AML-193 (cell line): ENCODE measurements at regions not wholly inside any gene's neighbourhood (a gene's known extent, or its start where the extent isn't known, plus 50 kb on each side); places are given as distances from the start of the nearest gene placed in this dataset.
A peak's percentile ranks its signal among the peaks of the same experiment; 100 is the strongest.

ENCODE experiments used
- DNase-seq, 2 experiments: peaks; one replicate each; lab custom pipeline; 2025; lab: John Stamatoyannopoulos, UW

DNA sequence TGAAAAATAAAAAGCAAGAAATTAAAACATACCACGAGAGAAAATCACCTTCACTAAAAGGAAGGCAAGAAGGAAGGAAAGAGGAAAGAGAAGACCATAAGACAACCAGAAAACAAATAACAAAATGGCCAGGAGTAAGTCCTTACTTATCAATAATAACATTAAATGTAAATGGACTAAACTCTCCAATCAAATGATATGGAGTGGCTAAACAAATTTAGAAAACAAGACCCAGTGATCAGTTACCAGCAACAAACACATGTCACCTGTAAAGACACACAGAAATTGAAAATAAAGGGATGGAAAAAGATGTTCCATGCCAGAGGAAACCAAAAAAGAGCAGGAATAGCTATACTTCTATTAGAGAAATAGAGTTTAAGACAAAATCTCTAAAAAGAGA is 85.0 kb upstream of the SLC38A4 start:
- DNase-seq, result no peak

DNA sequence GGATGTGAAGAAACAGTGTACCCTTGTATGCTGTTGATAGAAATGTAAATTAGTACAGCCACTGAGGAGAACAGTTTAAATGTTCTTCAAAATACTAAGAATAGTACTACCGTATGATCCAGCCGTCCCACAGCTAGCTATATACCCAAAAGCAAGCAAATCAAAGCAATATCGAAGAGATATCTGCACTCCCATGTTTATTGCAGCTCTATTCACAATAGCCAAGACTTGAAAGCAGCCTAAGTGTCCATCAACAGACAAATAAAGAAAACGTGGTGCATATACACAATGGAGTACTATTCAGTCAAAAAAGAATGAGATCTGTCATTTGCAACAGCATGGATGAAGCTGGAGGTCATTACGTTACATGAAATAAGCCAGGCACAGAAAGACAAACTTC is 88.5 kb upstream of the SLC38A4 start:
- DNase-seq, result no peak

DNA sequence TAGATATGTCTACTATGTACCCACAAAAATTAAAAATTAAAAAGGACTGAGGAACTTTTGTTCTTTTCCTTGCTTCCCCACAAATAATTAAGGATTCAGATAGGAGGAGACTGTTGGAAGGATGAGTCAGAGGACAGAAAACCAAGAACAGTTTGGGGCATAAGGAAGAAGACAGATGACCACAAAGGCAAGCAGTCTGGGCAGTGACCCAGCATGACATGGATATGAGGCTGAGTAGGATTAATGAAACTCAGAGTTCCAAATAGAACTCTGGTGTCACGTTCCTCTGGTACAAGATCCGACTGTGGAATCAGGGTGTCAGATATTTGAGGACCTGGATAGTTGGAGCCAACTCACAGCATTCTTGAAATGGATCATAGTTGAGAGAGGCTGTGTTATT is 89.3 kb upstream of the SLC38A4 start:
- no peak for DNase-seq

DNA sequence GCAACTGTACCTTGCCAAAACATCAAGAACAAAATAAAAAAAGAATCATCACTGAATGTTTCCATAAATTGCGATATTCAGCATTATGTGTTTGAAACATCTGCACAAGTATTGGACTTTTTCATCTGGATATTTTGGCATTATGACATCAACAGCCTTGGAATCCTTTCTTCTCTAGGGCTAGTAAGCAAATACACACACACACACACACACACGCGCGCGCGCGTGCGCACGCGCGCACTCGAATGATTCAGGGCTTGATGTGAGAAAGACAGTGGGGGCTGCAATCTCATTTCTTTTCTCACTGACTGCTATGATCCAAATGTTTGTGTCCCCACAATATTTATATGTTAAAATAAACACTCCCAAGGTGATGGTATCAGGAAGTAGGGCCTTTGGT is 90.0 kb upstream of the SLC38A4 start:
- DNase-seq, result no peak

DNA sequence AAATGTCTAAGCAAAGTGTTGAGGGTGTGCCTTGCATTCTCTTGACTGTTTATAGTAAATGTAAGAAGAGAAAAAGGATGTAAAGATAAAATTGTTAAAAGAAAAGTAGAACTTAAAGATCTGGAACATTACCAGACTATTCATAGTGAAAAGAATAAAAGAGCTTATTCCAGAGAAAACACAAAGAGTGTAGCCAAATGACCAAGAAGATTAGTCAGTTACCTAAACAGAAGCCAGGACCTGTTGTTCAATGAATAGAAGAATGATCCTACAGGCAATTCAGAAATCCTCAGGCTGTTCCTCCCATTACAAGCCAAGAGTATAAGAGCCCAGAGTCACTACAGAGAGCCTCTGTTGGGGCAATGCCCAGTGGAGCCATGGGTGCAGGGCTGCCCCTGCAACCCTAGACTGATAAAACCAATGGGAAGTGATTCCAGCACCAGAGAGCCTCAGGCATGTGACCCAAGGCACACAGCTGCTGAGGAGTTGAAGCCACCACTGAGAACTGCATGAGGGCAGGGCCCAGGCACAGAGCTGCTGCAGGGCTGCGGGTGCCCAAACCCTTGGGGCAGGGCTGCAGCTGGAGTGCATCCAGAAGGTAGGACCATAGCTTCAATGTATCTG is 91.1 kb upstream of the SLC38A4 start:
- no peak for DNase-seq

DNA sequence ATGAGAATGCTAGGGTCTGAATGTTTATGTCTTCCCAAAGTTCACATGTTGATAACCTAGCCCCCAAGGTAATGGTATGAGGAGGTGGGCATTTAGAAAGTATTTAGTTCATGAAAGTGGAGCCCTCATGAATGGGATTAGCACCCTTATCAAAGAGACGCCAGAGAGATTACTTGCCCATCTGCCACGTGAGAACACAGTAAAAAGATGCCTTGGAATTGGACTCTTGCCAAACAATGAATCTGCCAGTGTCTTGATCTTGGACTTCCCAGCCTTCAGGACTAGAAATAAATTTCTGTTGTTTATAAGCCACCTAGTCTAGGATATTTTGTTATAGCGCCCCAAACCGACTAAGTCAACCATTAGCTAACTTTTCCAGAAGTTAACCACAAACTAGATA is 92.0 kb upstream of the SLC38A4 start:
- no peak for DNase-seq

DNA sequence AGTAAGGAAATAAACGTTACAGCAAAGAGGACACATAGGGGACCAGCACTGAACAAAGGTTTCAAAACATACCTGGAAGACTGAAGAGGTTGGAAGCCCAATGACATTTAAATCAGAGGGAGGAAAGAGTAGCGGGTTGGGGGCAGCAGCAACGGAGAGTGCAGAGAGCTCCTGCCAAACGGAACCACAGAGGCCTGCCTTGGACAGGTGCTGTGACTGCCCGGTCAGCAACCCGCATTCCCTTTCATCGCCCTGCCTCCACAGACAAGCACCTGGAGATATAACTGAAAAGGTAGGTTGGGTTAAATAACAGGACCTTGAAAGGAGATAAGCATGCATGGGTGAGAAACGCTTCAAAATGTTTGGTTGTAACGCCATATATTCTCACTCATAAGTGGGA is 92.8 kb upstream of the SLC38A4 start:
- DNase-seq, result no peak

DNA sequence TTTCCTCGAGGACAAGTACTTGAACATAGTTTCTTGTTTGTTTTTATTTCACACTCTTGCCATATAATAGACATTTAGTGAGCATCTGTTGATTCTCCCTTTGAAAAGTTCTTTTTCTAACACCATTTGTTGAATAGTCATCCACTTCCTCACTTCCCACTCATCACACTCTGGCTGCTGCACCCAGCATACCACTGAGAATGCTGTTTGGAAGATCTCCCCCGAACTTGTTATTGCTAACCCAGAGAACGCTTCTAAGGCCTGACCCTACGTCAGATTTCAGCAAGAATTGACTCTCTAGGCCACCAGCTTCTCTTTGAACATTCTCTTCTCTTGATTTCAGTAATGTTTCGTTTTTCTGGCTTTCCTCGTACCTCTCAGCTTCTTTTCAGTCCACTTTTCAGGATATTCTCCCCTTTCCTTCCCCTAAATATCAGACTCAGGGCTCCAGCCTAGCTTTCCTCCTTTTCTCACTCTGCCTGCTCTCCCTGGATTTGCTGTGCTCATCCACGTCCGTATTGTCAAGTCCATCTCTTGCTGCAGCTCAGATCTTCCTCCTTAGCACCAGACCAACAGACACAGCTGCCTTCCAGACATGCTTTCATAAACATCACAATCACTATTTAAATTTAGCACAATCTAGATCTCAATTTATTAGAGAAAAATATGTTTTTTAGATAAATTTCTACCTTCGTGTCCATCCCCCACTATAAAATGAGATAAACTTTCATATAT is 94.0 kb upstream of the SLC38A4 start:
- DNase-seq, result no peak

DNA sequence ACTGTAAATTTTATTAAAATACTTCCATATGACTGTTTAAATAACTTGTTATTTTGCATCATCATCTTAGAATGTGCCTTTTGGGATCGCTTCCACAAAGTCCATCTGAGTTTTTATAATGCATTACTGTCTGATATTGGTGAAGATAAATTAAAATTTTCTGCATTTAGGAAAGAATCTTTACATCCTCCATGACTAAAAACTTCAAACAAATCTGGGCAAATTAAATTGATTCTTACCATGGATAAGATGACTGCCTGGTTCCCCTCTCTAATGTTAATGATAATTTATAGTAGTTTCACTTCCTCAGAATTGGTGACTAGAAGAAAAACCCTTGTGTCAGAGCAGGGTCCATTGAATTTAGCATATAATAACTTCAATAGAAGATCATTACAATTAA is 94.7 kb upstream of the SLC38A4 start:
- no peak for DNase-seq

DNA sequence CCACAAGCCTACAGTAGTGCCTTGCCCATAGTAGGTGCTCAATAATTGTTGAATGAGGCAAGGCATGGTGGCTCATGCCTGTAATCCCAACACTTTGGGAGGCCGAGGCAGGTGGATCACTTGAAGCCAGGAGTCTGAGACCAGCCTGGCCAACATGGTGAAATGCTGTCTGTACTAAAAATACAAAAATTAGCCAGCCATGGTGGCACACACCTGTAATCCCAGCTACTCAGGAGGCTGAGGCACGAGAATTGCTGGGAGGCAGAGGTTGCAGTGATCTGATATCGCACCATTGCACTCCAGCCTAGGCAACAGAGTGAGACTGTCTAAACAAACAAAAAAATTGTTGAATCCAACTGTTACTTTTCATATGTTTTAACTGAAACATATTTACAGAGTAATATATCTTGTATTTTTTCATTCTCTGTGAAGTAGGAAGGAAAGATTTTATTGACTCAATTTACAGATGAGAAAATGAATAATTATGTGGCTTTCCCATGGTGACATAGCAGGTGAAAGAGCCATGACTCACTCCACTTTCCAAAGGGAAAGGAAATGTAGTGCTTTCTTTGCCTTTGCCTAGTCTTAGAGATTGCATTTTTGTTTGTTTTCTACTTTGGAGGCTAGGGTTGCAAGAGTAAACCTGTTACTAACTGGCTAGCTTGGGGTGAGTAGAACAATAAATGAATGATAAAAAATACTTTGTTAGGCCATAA is 95.4 kb upstream of the SLC38A4 start:
- DNase-seq, result no peak

DNA sequence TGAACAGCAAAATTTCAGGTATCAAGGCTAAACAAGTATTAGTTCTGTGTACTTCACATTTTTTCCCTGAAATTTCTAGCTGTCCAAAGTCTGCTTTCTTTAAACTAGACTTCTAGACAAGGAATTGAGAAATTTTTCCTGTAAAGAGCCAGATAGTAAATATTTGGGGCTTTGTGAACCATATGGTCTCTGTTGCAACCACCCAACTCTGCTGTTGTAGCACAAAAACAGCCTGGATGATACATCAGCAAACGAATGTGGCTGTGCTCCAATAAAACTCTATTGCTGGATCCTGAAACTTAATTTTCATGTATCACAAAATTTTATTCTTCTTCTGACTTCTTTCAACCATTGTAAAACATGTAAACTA is 96.0 kb upstream of the SLC38A4 start:
- DNase-seq, result no peak

DNA sequence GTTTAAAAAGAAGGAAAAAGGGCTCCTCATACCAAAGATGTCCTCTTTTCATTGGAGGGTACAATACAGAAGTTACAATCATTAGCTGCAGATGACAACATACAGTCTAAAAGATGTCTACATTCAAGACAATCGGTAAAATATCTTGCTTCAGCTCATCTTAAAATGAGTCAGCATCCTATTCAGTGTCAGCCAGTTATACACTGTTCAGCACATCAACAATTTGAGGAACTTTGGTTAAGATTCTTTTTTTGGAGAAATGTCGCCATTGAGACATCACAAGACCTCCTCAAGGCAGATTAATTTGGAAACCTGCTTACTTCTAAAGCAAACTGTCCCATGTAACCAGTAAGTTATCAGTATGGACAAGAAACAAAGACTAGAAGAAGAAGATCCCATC is 100.7 kb upstream of the SLC38A4 start:
- no peak for DNase-seq

DNA sequence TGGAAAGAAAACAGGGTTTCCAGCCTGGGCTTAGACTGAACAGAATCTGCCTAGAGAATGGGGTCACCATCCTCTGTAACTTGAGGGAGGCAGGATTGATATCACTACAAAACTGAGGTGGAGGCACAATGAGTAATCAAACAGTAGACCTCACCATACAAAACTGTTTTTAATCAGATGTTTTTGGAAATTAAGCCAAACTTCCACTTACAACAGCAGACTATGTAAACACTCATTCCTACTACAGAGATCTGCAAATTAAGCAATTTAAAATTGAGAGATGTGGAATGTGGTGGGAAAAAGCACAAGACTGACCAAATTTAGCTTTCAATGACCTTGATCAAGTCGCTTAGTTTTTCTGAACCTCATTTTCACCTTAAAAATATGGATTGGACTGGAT is 104.3 kb upstream of the SLC38A4 start:
- no peak for DNase-seq

DNA sequence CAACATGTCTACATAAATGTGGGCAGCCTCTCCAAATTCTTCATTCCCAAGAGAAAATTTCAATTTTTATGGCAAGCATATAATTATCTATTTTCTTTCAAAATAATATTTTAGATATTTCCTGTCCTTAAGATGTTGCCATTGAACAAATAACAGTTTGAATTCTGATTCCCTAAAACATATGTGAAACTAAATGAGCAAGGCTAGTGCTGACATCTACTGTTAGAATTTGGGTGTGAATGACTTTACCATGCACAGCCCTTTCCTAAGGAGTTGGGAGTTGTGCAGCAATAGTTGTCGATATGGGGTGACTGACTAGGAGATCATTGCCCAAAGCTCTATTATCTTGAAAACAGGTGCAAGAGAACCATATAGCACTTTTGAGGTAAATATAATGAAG is 108.2 kb upstream of the SLC38A4 start:
- DNase-seq, result peak in 1 of 2 experiments; percentile 1

DNA sequence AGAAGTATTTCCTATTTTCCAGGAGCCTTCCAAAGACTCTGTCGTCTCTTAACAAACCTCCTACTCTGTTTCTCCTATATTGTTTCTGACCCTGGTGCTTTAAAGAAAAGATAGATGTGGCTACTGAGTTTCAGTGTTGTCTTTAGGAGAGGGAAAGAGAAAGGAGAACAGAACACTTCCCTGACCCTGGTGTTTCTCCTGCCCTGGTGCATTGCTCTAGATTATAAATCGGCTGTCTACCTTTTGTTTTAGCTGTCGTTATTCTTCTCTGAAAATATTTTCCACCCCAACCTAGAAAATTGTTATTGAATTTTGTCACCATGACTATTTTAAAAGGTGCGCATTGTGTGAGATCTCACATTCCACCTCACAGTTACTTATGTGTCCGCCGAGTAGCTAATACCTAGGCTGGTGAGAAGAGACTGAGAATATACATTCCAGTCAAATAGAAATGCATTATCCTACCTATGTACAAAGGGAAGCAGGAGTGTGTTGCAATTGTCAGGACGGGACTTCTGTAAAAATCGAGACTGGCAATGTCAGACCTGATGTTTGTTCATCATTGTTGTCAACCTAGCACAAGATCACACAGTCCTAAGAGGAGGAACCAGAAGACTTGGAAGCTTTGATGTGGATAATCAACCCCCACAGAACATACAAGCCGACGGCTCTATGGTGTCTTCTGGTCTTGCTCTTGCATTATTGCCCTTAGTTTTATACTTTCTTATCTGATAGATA is 108.7 kb upstream of the SLC38A4 start:
- DNase-seq, result no peak

DNA sequence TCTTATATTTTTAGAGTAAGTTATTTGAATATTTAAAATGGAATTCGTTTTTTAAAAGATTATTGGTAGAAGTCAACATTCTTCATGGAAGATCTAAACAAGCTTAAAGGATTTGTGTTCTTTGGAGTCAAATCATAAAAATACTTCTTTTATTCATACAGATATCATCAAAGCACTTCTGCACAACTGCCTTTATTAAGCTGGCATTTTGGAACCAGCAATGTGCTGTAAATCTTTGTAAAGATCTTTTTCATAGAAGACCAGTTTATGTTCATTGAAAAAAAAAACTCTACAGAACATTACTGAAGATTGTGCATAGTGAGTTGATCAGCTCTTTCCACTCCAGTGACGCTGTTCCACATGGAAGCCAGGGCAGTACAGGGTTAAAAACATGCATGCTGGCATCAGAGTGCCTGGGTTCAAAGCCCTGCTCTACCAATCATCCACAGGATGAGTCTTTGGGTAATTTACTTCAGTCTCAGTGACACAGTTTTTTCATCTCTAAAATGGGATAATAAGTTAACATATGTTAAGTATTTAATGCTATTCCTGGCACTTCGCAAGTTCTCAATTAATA is 109.6 kb upstream of the SLC38A4 start:
- DNase-seq, result no peak

DNA sequence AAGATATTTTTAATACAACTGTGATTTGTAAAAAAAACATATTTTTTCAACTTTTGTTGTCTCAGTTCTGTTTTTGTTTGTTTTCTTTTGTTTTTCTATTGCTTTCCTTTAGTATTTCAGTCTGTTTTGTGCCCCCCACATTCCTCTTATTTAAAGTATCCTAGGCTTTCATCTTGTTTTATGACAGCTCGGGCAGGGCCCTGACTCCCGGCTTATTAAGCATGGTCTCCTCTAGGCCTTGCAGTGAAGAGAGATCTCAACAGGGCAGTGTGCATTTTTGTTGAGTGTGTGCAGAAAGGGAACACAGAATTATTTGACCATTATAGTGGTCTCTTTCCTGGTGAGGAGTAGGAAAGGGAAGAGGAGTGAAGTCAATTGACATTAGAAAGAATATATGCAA is 110.2 kb upstream of the SLC38A4 start:
- DNase-seq, result no peak

DNA sequence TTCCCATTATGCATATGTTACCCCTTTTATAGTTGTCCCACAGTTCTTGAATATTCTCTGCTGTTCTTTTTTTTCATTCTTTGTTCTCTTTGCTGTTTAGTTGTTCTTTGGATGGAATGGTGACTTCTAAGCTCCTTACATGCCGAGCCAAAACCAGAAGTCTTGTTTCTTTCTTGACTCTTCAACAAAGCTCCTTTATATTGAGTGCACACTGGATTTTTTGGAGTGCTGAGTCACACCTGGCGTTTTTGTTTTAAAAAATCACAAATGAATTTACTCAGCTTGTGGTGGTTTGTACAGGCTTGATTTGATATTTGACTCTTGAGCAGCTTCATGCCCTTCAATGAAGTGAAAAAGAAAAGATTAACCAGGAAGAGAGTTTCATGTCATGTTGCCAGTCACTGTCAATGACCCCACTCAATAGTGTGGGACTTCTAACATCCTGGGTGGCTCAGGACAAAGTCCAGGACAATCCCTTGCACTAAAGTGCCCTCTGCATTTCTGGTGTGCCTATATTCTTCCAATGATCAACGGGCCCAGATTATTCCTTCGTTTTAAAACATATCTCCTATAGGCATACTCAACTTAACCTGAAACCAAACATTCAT is 112.4 kb upstream of the SLC38A4 start:
- DNase-seq, result no peak

DNA sequence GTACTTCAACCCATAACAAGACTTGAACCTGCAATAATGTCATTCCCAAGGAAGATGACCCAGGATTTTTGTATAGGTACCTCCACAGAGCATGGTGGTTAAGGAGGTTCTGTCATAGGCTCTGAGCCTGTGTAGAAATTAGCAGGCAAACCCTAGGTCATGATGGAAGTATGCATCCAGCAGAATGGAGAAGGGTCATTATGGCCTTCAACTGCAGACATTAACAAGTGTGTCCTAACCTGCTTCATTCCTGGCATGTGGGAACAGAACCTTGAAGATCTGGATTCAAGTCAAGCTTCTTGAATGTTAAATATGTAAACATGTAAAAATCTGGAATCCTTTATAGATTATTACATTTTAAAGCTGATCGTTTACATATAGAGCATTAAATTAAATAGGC is 116.2 kb upstream of the SLC38A4 start:
- DNase-seq, result no peak

DNA sequence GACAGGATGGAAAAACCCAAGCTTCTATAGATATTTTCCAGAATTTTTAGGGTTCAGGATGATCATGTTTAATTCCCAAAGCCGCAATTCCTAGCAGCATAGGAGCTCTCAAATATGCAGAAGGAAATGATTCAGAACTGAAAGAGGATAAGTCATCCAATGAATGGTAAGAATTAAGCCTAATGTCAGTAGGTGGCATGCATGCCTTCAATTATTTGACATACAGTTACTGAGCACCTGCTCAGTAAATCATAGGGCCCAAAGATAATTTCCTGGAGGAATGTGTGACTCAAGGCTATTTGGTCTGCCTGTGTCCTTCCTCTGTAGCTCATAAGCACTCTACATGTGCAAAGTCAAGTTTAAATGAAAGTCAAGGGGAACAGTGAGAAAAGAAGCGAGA is 116.8 kb upstream of the SLC38A4 start:
- DNase-seq, result no peak

DNA sequence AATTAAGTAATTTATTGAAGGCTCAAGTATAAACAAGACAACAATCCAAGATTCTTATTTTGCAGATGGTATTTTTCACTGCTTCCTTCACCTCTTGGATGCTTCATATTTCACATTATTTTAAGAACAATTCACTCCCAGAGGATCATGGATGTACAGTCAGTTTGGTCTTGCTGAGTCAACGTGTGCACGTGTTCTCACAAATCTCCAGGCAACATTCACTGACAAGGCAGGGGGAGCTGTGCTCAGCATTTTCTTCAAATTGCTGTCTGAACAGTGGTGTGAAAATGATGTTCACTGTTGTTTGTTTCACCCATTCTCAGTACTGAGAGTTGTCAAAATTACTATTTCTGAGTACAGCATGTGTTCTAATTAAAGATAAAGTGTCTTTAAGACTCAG is 118.3 kb upstream of the SLC38A4 start:
- no peak for DNase-seq

DNA sequence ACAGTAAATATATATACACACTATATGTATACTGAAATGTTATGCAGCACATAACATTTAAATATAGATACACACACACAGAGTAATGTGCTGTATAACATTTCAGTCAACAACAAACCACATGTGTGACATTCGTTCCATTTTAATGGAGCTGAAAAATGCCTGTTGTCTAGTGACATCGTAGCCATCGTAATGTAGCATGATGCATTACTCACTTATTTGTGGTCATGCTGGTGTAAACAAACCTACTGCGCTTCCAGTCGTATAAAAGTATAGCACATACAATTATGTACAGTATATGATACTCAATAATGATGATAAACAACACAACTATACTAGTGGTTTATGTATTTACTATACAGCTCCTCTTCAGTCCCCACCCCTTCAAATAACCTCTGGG is 119.0 kb upstream of the SLC38A4 start:
- DNase-seq, result no peak
